ENCODE measurements at regions not wholly inside any gene's neighbourhood (a gene's known extent, or its start where the extent isn't known, plus 50 kb on each side); places are given as distances from the start of the nearest gene placed in this dataset.

- TF ChIP-seq CTCF (conservative IDR thresholded peaks at IDR 0.05; ENCODE audit: low read length) = no peak
- TF ChIP-seq EZH2phosphoT487 (IDR thresholded peaks at IDR 0.05; ENCODE audit: borderline replicate concordance) = no peak
These were observed 200.7 kb downstream of the CRLF2 start for GRCh38 chrX:1011691-1012283.

All from Loucy (cell line).